ENCODE measurements at regions not wholly inside any gene's neighbourhood (a gene's known extent, or its start where the extent isn't known, plus 50 kb on each side); places are given as distances from the start of the nearest gene placed in this dataset.

DNA sequence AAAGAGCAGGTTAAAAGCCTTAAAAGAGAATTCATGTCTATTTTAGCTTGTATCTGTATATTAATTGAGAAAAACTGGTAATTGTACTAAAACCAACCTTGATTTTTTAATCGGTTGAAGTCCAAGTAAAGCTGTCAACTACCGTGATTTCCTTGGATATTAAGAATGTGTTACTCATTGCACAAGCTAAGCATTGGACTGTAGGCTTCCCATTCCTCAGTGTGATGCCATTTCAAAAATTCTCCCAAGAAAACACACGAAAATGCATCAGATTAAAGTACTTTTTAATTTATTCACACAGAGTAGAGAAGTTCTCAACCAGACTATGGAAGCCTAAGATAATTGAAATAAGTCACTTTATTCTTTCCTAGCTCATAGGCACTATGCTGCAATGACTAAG is 761.4 kb upstream of the TYRP1 start:
- TF ChIP-seq, protein P1, sequence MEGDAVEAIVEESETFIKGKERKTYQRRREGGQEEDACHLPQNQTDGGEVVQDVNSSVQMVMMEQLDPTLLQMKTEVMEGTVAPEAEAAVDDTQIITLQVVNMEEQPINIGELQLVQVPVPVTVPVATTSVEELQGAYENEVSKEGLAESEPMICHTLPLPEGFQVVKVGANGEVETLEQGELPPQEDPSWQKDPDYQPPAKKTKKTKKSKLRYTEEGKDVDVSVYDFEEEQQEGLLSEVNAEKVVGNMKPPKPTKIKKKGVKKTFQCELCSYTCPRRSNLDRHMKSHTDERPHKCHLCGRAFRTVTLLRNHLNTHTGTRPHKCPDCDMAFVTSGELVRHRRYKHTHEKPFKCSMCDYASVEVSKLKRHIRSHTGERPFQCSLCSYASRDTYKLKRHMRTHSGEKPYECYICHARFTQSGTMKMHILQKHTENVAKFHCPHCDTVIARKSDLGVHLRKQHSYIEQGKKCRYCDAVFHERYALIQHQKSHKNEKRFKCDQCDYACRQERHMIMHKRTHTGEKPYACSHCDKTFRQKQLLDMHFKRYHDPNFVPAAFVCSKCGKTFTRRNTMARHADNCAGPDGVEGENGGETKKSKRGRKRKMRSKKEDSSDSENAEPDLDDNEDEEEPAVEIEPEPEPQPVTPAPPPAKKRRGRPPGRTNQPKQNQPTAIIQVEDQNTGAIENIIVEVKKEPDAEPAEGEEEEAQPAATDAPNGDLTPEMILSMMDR (IDR thresholded peaks at IDR 0.05): no peak
- H3K27ac ChIP-seq: no peak overlapping the region
- no peaks in the 10 kb centered on the region for H3K9me3 ChIP-seq
- H3K4me1 ChIP-seq: no peaks in the 10 kb centered on the region
- intact Hi-C loops (cut with DNase I): no loop called here
- DNase-seq (no peak), ATAC-seq (no peak)
- H3K36me3 ChIP-seq: no peaks in the 10 kb centered on the region
- no peaks in the 10 kb centered on the region for H3K27me3 ChIP-seq (ENCODE audit: low read depth)
- H3K4me3 ChIP-seq: no peak overlapping the region

DNA sequence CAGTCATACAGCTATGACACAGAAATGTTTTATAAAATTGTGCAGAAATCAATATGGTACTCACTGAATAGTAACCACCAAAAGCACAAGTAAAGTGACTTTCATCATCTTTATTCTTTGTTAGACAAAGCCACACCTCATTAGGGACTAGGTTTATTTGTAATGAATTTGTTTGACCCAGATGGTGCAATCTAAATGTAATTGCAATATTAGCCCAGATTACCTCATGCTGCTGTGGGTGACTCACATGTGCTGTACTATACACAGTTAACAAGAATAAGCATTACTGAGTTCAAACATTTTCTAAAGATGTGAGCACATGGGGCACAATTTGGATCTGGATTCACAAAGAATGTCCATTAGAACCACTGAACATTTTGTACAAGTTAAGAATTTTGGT is 759.3 kb upstream of the TYRP1 start:
- Histone ChIP-seq H3K27me3 (ENCODE audit: low read depth) (no peaks in the 10 kb centered on the region), H3K36me3 (no peaks in the 10 kb centered on the region), H3K27ac (no peak overlapping the region), H3K9me3 (no peaks in the 10 kb centered on the region), H3K4me3 (no peak overlapping the region), H3K4me1 (no peaks in the 10 kb centered on the region)
- TF ChIP-seq, protein P1 (IDR thresholded peaks at IDR 0.05): no peak
- DNase-seq (no peak), ATAC-seq (no peak)
- intact Hi-C loops (cut with DNase I): no loop called here

DNA sequence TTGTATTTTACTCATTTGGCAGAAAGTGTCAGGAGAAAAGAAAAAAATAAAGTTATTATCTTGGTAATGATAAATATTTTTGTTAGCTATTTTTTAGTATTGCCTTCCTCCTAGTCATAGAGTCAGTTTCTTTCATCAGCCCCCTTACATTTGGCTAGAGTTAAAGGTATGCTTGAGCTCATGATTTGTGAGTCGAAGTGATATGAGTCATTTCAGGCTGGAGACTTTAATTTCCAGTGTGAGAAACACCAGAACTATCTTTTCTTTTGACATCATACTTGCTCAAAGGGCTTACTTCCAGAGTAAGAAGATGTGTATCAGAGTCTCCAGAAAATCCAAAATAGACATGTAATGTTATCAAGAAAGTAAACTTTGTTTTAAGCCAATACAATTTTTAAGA is 746.7 kb upstream of the TYRP1 start:
- no peaks in the 10 kb centered on the region for H3K4me1 ChIP-seq
- no peak overlapping the region for H3K4me3 ChIP-seq
- DNase-seq (no peak), ATAC-seq (no peak)
- H3K9me3 ChIP-seq: no peaks in the 10 kb centered on the region
- TF ChIP-seq, protein P1 (IDR thresholded peaks at IDR 0.05): no peak
- H3K36me3 ChIP-seq: no peaks in the 10 kb centered on the region
- no peak overlapping the region for H3K27ac ChIP-seq
- no peaks in the 10 kb centered on the region for H3K27me3 ChIP-seq (ENCODE audit: low read depth)
- intact Hi-C loops (cut with DNase I): no loop called here

DNA sequence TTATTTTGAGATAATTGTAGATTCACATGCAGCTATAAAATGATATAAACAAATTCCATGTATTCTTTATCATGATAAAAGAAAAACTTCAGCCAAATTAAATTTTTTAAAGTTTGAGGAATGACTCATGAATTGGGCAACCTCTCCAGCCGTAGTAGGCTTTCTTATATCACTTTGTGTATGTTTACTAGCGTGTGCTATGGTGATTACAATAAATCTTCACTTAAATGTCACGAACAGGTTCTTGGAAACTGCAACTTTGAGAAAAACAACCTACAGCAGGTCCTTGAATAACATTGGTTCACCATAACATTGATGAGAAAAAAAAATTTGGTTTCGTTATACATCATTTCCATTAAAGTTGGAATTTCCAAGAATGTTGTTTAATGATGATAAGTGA is 730.9 kb upstream of the TYRP1 start:
- intact Hi-C loops (cut with DNase I): no loop called here

DNA sequence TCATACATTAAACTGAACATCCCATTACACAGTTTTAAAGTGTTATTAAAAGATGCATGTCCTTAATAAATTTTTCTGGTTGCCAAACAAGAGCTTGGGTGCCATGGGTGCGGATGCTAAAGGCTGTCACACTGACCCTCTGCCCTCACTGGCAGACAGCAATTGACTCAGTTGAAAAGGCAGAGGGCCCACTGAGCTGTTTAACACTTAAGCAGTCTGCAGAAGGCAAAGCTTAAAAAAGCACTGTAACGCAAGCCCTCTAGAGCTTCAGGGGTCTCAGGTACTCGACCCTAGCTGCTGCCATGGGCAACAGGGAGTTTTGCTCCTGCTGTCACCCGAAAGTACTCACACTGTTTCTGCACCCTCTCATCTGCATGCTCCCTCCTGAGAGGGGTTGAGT is 726.4 kb upstream of the TYRP1 start:
- Histone ChIP-seq H3K27me3 (ENCODE audit: low read depth) (no peaks in the 10 kb centered on the region), H3K27ac (no peak overlapping the region), H3K4me3 (no peak overlapping the region), H3K9me3 (no peaks in the 10 kb centered on the region), H3K4me1 (no peaks in the 10 kb centered on the region), H3K36me3 (no peaks in the 10 kb centered on the region)
- intact Hi-C loops (cut with DNase I): no loop called here
- TF ChIP-seq, protein P1 (IDR thresholded peaks at IDR 0.05): no peak
- ATAC-seq (no peak), DNase-seq (no peak)

More for the DNA sequence above, 730.9 kb upstream of the TYRP1 start:
- no peak overlapping the region for H3K27ac ChIP-seq
- TF ChIP-seq, protein P1 (IDR thresholded peaks at IDR 0.05): no peak
- no peak overlapping the region for H3K4me3 ChIP-seq
- peaks cover 4% of the 10 kb centered on the region for H3K9me3 ChIP-seq
- H3K36me3 ChIP-seq: no peaks in the 10 kb centered on the region
- no peaks in the 10 kb centered on the region for H3K4me1 ChIP-seq
- H3K27me3 ChIP-seq (ENCODE audit: low read depth): no peaks in the 10 kb centered on the region
- ATAC-seq: no peak
- DNase-seq: no peak

DNA sequence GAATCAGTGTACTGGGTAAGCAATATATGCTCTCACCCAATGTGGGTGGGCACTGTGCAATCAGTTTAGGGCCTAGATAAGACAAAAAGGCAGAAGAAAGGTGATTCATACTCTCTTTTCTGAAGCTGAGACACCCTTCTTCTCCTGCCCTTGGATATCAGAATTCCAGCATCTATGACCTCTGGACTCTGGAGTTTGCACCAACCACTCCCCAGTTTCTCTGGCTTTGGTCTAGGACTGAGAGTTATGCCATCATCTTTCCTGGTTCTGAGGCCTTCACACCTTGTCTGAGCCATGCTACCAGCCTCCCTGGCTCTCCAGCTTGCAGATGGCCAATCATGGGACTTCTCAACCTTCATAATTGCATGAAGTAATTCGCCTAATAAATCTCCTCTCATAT is 724.6 kb upstream of the TYRP1 start:
- Histone ChIP-seq H3K4me3 (no peak overlapping the region), H3K36me3 (no peaks in the 10 kb centered on the region), H3K27me3 (ENCODE audit: low read depth) (no peaks in the 10 kb centered on the region), H3K27ac (no peak overlapping the region), H3K4me1 (no peaks in the 10 kb centered on the region), H3K9me3 (no peaks in the 10 kb centered on the region)
- DNase-seq: no peak
- TF ChIP-seq, protein P1 (IDR thresholded peaks at IDR 0.05): no peak
- intact Hi-C loops (cut with DNase I): no loop called here
- no peak for ATAC-seq
